ENCODE measurements at regions not wholly inside any gene's neighbourhood (a gene's known extent, or its start where the extent isn't known, plus 50 kb on each side); places are given as distances from the start of the nearest gene placed in this dataset.

DNA sequence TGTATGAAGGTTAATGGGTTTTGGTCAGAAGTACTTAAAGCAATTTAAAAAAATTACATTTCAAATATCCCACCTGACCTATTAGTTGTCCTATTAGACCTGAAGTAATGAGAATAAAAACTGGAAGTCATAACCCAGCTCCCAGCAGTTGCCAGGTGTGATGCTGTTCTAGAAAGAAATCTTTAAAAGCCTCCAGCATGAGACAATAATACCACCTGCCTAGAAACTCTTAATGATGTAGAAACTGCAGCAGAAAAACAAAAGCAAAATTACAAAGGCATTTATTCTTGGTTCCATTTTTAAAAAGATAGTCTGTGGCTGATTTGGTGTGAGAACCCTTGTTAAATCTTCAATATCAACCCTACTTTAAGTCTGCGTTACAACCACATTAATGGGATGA, 1137.7 kb upstream of the TENM3 start:
- no peaks in the 10 kb centered on the region for H3K36me3 ChIP-seq
- H3K4me1 ChIP-seq: no peaks in the 10 kb centered on the region
- no peak overlapping the region for H3K27ac ChIP-seq
- TF ChIP-seq POLR2AphosphoS5 (IDR thresholded peaks at IDR 0.05; ENCODE audit: insufficient read depth in 1 of 2, low read depth in 1 of 2) (no peak), POLR2A (IDR thresholded peaks at IDR 0.05) (no peak)
- TF ChIP-seq, protein P1, sequence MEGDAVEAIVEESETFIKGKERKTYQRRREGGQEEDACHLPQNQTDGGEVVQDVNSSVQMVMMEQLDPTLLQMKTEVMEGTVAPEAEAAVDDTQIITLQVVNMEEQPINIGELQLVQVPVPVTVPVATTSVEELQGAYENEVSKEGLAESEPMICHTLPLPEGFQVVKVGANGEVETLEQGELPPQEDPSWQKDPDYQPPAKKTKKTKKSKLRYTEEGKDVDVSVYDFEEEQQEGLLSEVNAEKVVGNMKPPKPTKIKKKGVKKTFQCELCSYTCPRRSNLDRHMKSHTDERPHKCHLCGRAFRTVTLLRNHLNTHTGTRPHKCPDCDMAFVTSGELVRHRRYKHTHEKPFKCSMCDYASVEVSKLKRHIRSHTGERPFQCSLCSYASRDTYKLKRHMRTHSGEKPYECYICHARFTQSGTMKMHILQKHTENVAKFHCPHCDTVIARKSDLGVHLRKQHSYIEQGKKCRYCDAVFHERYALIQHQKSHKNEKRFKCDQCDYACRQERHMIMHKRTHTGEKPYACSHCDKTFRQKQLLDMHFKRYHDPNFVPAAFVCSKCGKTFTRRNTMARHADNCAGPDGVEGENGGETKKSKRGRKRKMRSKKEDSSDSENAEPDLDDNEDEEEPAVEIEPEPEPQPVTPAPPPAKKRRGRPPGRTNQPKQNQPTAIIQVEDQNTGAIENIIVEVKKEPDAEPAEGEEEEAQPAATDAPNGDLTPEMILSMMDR (IDR thresholded peaks at IDR 0.05): no peak
- H3K4me3 ChIP-seq: no peak overlapping the region
- no peaks in the 10 kb centered on the region for H3K9me3 ChIP-seq
- H3K27me3 ChIP-seq: no peaks in the 10 kb centered on the region
- intact Hi-C loops (cut with DNase I): no loop called here
- DNase-seq (ENCODE audit: extremely low spot score in 2 of 2): no peak

DNA sequence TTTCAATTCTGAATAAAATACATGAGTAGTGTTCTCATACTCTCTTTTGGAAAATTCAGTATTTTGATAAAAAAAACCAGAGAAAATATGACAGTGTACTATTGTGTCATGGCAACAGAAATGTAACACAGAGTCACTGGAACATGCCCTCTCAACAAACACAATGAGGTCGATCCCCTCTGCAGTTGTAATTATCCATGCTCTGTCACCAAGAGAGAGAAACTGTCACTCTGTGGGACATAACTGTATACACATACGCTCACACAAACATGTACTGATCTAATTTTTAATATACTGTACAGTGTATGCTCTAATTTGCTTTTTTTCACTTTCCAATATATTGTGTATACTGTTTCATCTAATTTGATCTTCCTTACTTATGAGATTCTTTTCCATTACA, 1136.8 kb upstream of the TENM3 start:
- Histone ChIP-seq H3K36me3 (no peaks in the 10 kb centered on the region), H3K4me3 (no peak overlapping the region), H3K27me3 (no peaks in the 10 kb centered on the region), H3K9me3 (no peaks in the 10 kb centered on the region), H3K4me1 (no peaks in the 10 kb centered on the region), H3K27ac (no peak overlapping the region)
- TF ChIP-seq POLR2A (IDR thresholded peaks at IDR 0.05): no peak
- TF ChIP-seq POLR2AphosphoS5 (IDR thresholded peaks at IDR 0.05; ENCODE audit: insufficient read depth in 1 of 2, low read depth in 1 of 2): no peak
- TF ChIP-seq, protein P1 (IDR thresholded peaks at IDR 0.05): no peak
- intact Hi-C loops (cut with DNase I): no loop called here
- DNase-seq (ENCODE audit: extremely low spot score in 2 of 2): no peak

DNA sequence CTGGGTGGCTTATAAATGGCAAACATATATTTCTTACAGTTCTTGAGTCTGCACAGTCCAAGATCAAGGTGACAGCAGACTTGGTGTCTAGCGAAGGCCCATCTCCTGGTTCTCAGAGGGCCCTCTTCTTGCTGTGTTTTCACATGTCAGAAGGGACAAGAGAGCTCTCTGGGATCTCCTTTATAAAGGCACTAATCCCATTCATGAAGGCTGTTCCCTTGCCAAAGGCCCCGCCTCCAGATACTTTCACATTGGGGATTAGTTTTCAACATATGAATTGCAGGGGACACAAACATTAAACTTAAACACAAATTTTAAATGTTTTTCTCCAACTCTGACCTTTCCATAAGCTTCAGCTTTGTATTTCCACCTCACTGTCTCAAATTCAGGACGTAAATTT, 1135.0 kb upstream of the TENM3 start:
- DNase-seq (ENCODE audit: extremely low spot score in 2 of 2): no peak
- Histone ChIP-seq H3K4me1 (no peaks in the 10 kb centered on the region), H3K9me3 (no peaks in the 10 kb centered on the region), H3K27me3 (no peaks in the 10 kb centered on the region), H3K27ac (no peak overlapping the region), H3K4me3 (no peak overlapping the region), H3K36me3 (no peaks in the 10 kb centered on the region)
- TF ChIP-seq, protein P1 (IDR thresholded peaks at IDR 0.05): no peak
- TF ChIP-seq POLR2A (IDR thresholded peaks at IDR 0.05) (no peak), POLR2AphosphoS5 (IDR thresholded peaks at IDR 0.05; ENCODE audit: insufficient read depth in 1 of 2, low read depth in 1 of 2) (no peak)
- intact Hi-C loops (cut with DNase I): no loop called here

DNA sequence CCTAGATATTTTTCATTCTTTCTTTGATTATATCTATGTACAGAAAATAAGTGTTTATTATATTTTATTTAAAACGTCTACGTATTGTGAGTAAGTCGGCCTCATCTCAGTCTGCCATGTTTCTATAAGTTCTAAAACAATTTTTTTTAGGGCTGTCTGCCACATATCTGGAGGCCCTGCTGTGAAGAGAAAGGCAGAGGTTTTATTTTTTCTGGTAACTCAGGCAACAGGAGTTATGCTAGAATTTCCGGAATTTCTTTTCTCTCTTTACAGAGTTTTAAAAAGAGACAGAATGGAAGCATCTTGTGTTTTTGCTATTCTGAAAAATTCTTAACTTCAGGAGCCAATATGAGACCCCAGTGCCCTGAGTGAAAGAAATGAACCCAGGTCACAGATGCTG, 1124.0 kb upstream of the TENM3 start:
- H3K36me3 ChIP-seq: no peaks in the 10 kb centered on the region
- no peak overlapping the region for H3K27ac ChIP-seq
- no peak for TF ChIP-seq POLR2A (IDR thresholded peaks at IDR 0.05)
- TF ChIP-seq POLR2AphosphoS5 (IDR thresholded peaks at IDR 0.05; ENCODE audit: insufficient read depth in 1 of 2, low read depth in 1 of 2): no peak
- TF ChIP-seq, protein P1 (IDR thresholded peaks at IDR 0.05): no peak
- DNase-seq (ENCODE audit: extremely low spot score in 2 of 2): no peak
- no peaks in the 10 kb centered on the region for H3K4me1 ChIP-seq
- H3K4me3 ChIP-seq: no peak overlapping the region
- H3K27me3 ChIP-seq: no peaks in the 10 kb centered on the region
- H3K9me3 ChIP-seq: no peaks in the 10 kb centered on the region
- intact Hi-C loops (cut with DNase I): no loop called here

DNA sequence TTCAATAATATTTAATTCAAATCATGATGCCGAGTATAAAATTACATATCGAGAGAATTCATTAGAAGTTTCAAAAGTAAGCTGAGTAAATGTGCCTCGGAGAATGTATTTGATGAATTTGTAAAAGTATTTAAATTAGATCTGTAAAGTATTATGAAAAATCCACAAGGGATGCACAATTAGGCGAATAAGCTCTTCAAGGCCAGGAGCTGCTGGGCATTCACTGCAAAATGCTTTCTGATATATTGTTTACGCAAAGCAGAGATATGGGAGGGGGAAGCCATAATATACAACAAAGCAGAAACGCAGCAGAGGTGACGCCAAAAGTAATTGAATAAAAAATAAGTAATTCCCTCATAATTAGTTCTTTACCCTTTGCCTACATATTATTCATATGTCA, 1121.5 kb upstream of the TENM3 start:
- intact Hi-C loops (cut with DNase I): no loop called here
- Histone ChIP-seq H3K4me3 (no peak overlapping the region), H3K9me3 (no peaks in the 10 kb centered on the region), H3K36me3 (no peaks in the 10 kb centered on the region), H3K27me3 (no peaks in the 10 kb centered on the region), H3K4me1 (no peaks in the 10 kb centered on the region), H3K27ac (no peak overlapping the region)
- DNase-seq (ENCODE audit: extremely low spot score in 2 of 2): no peak
- TF ChIP-seq POLR2A (IDR thresholded peaks at IDR 0.05) (no peak), POLR2AphosphoS5 (IDR thresholded peaks at IDR 0.05; ENCODE audit: insufficient read depth in 1 of 2, low read depth in 1 of 2) (no peak)
- TF ChIP-seq, protein P1 (IDR thresholded peaks at IDR 0.05): no peak

All from vagina (tissue), 2 donors.